NCI-H187 (cell line): ENCODE measurements at regions not wholly inside any gene's neighbourhood (a gene's known extent, or its start where the extent isn't known, plus 50 kb on each side); places are given as distances from the start of the nearest gene placed in this dataset.

Experiments
- DNase-seq, 2 experiments: peaks; one replicate each; lab custom pipeline; 2025; lab: John Stamatoyannopoulos, UW

- DNase-seq: no peak
Measured at GRCh38 chr4:157880761-157881160, 292.1 kb downstream of the GASK1B start.

GRCh38 chr4:157854819-157855218 lies 318.0 kb downstream of the GASK1B start:
- no peak for DNase-seq

GRCh38 chr4:157840648-157841047 lies 332.2 kb downstream of the GASK1B start:
- no peak for DNase-seq

GRCh38 chr4:157840034-157840433 lies 332.8 kb downstream of the GASK1B start:
- no peak for DNase-seq

- no peak for DNase-seq
Measured at GRCh38 chr4:157838366-157838765, 334.5 kb downstream of the GASK1B start.

- DNase-seq: no peak
Measured at GRCh38 chr4:157837071-157837703, 335.6 kb downstream of the GASK1B start.

GRCh38 chr4:157832596-157832995 lies 340.2 kb downstream of the GASK1B start:
- DNase-seq: no peak

- DNase-seq: no peak
Measured at GRCh38 chr4:157824021-157824420, 348.8 kb downstream of the GASK1B start.

- no peak for DNase-seq
Measured at GRCh38 chr4:157821814-157822213, 351.0 kb downstream of the GASK1B start.

GRCh38 chr4:157819693-157820464 lies 352.9 kb downstream of the GASK1B start:
- no peak for DNase-seq

GRCh38 chr4:157818946-157819692 lies 353.7 kb downstream of the GASK1B start:
- DNase-seq: no peak

- no peak for DNase-seq
Measured at GRCh38 chr4:157810137-157810774, 362.6 kb downstream of the GASK1B start.

- DNase-seq: no peak
Measured at GRCh38 chr4:157808796-157809383, 363.9 kb downstream of the GASK1B start.

- DNase-seq: no peak
Measured at GRCh38 chr4:157806184-157806583, 366.6 kb downstream of the GASK1B start.

GRCh38 chr4:157804986-157805385 lies 367.8 kb downstream of the GASK1B start:
- no peak for DNase-seq

GRCh38 chr4:157803845-157804521 lies 368.8 kb downstream of the GASK1B start:
- DNase-seq: no peak

- no peak for DNase-seq
Measured at GRCh38 chr4:157803421-157803820, 369.4 kb downstream of the GASK1B start.

GRCh38 chr4:157795495-157795894 lies 377.3 kb downstream of the GASK1B start:
- DNase-seq: no peak

GRCh38 chr4:157792716-157793115 lies 380.1 kb downstream of the GASK1B start:
- DNase-seq: no peak

GRCh38 chr4:157791236-157791635 lies 381.6 kb downstream of the GASK1B start:
- DNase-seq: no peak

GRCh38 chr4:157787618-157788017 lies 385.2 kb downstream of the GASK1B start:
- DNase-seq: no peak
